ENCODE measurements at regions not wholly inside any gene's neighbourhood (a gene's known extent, or its start where the extent isn't known, plus 50 kb on each side); places are given as distances from the start of the nearest gene placed in this dataset.

- TF ChIP-seq CTCF (conservative IDR thresholded peaks at IDR 0.05; ENCODE audit: low read depth in 2 of 2) (peak in 1 of 2 experiments; percentile 23; a peak in 1 of 4 replicates), EZH2phosphoT487 (IDR thresholded peaks at IDR 0.05; ENCODE audit: unreplicated experiment) (no peak)
Measured at GRCh38 chr20:43844778-43845614, 69.7 kb upstream of the TOX2 start.
